Right forelimb (tissue), 1 donor: ENCODE measurements at regions not wholly inside any gene's neighbourhood (a gene's known extent, or its start where the extent isn't known, plus 50 kb on each side); places are given as distances from the start of the nearest gene placed in this dataset.

Experiments
- DNase-seq: peaks from one replicate; pipeline ENCODE4 v3.0.0-alpha.2; 2018

GRCh38 chr5:73374520-73375190, 73.9 kb downstream of the FOXD1 start:
- no peak for DNase-seq

- no peak for DNase-seq
These were observed 74.6 kb downstream of the FOXD1 start for GRCh38 chr5:73373814-73374510.

- no peak for DNase-seq
These were observed 77.7 kb downstream of the FOXD1 start for GRCh38 chr5:73370640-73371583.

- DNase-seq: no peak
These were observed 78.5 kb downstream of the FOXD1 start for GRCh38 chr5:73370095-73370494.

- DNase-seq: no peak
These were observed 79.3 kb downstream of the FOXD1 start for GRCh38 chr5:73369278-73369677.

- DNase-seq: no peak
These were observed 80.9 kb downstream of the FOXD1 start for GRCh38 chr5:73367650-73368049.

- DNase-seq: no peak
These were observed 82.4 kb downstream of the FOXD1 start for GRCh38 chr5:73365990-73366667.

- DNase-seq: no peak
These were observed 83.2 kb downstream of the FOXD1 start for GRCh38 chr5:73365301-73365853.

GRCh38 chr5:73363911-73364730, 84.5 kb downstream of the FOXD1 start:
- no peak for DNase-seq

- no peak for DNase-seq
These were observed 89.2 kb downstream of the FOXD1 start for GRCh38 chr5:73359395-73359794.

- DNase-seq: no peak
These were observed 90.2 kb downstream of the FOXD1 start for GRCh38 chr5:73358366-73358765.

- no peak for DNase-seq
These were observed 91.0 kb downstream of the FOXD1 start for GRCh38 chr5:73357576-73357975.

- no peak for DNase-seq
These were observed 93.5 kb downstream of the FOXD1 start for GRCh38 chr5:73355108-73355507.

- no peak for DNase-seq
These were observed 94.2 kb downstream of the FOXD1 start for GRCh38 chr5:73354406-73354805.

- no peak for DNase-seq
These were observed 95.8 kb downstream of the FOXD1 start for GRCh38 chr5:73352649-73353230.

- DNase-seq: no peak
These were observed 96.3 kb downstream of the FOXD1 start for GRCh38 chr5:73352243-73352642.

GRCh38 chr5:73351593-73351992, 97.0 kb downstream of the FOXD1 start:
- no peak for DNase-seq

GRCh38 chr5:73346878-73347408, 101.6 kb downstream of the FOXD1 start:
- no peak for DNase-seq

- DNase-seq: no peak
These were observed 103.7 kb downstream of the FOXD1 start for GRCh38 chr5:73344835-73345234.

GRCh38 chr5:73339711-73340110, 108.9 kb downstream of the FOXD1 start:
- no peak for DNase-seq

GRCh38 chr5:73339051-73339575, 109.5 kb downstream of the FOXD1 start:
- DNase-seq: no peak
